ENCODE measurements at regions not wholly inside any gene's neighbourhood (a gene's known extent, or its start where the extent isn't known, plus 50 kb on each side); places are given as distances from the start of the nearest gene placed in this dataset.
"Not testable (repeated sequence)": the region's sequence is repeated elsewhere in the genome, so short reads cannot be mapped to it uniquely, and the experiment has no call there.

GRCh38 chr9:13915591-13916301 is 398.2 kb downstream of the NFIB start:
- no peak overlapping the region for H3K4me3 ChIP-seq (ENCODE audit: low read depth, low read length)
- TF ChIP-seq CTCF (IDR thresholded peaks at IDR 0.05; ENCODE audit: borderline replicate concordance, insufficient read depth, low read depth, low read length), result no peak

GRCh38 chr9:13915131-13915530 is 398.8 kb downstream of the NFIB start:
- H3K4me3 ChIP-seq (ENCODE audit: low read depth, low read length), result no peak overlapping the region
- TF ChIP-seq CTCF (IDR thresholded peaks at IDR 0.05; ENCODE audit: borderline replicate concordance, insufficient read depth, low read depth, low read length), result no peak

GRCh38 chr9:13911473-13911872 is 402.5 kb downstream of the NFIB start:
- TF ChIP-seq CTCF (IDR thresholded peaks at IDR 0.05; ENCODE audit: borderline replicate concordance, insufficient read depth, low read depth, low read length), result no peak
- no peak overlapping the region for H3K4me3 ChIP-seq (ENCODE audit: low read depth, low read length)

DNA sequence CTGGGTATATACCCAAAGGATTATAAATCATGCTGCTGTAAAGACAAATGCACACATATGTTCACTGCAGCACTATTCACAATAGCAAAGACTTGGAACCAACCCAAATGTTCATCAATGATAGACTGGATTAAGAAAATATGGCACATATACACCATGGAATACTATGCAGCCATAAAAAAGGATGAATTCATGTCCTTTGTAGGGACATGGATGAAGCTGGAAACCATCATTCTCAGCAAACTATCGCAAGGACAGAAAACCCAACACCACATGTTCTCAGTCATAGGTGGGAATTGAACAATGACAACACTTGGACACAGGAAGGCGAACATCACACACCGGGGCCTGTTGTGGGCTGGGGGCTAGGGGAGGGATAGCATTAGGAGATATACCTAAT is 406.1 kb downstream of the NFIB start:
- not testable (repeated sequence) for H3K4me3 ChIP-seq (ENCODE audit: low read depth, low read length)

GRCh38 chr9:13904746-13905145 is 409.2 kb downstream of the NFIB start:
- no peak for TF ChIP-seq CTCF (IDR thresholded peaks at IDR 0.05; ENCODE audit: borderline replicate concordance, insufficient read depth, low read depth, low read length)
- no peak overlapping the region for H3K4me3 ChIP-seq (ENCODE audit: low read depth, low read length)

DNA sequence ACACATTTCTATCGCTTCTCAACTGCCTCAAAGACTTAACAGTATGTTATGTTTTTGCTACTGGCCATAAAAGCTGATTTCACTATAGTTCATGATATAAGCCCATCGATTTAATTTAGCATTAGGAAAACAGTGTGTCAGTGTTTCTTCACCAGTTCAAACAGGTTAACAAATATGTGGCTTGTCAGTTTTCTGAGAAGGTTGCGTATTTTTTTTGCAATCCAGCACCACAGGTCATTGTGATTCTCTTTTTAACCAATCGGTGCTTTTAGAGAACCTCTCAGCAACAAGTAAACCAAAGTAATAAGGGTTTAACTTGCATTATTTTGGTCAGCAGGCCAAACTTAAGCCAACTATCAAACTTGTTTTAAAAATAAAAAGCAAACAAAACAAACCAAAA is 409.6 kb downstream of the NFIB start:
- H3K4me3 ChIP-seq (ENCODE audit: low read depth, low read length), result no peak overlapping the region
- TF ChIP-seq CTCF (IDR thresholded peaks at IDR 0.05; ENCODE audit: borderline replicate concordance, insufficient read depth, low read depth, low read length), result no peak

DNA sequence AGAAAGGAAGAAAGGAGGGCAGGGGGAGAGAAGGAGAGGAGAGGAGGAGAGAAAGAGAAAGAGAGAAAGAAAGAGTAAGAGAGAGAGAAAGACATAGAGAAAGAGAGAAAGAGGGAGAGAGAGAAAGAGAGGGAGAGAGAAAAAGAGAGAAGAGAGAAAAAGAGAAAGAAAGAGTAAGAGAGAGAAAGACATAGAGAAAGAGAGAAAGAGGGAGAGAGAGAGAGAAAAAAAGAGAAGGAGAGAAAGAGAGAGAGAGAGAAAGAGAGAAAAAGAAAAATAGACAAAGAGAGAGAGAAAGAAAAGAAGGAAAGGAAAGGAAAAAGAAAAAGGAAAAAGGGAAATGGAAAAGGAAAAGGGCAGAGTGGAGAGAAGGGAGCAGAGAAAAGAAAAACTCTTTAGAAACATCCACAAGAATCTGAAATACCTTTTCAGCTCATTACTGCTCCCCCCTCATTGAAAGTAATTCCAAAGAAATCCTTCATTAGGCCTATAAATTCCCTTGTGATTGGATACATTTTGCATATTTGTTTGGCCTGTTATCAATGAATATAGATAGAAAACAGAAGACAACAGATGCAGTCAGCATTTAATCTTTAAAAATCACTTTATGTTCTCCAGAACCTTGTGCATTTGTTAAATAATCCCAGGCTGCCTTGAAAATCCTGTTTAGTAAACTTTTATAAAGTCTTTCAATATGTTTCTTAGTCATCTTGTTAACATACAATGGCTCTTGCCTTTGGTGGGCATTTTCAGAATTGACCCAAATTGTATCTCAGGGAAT is 411.5 kb downstream of the NFIB start:
- H3K4me3 ChIP-seq (ENCODE audit: low read depth, low read length), result no peak overlapping the region
- no peak for TF ChIP-seq CTCF (IDR thresholded peaks at IDR 0.05; ENCODE audit: borderline replicate concordance, insufficient read depth, low read depth, low read length)
